K562 (cell line): ENCODE measurements at regions not wholly inside any gene's neighbourhood (a gene's known extent, or its start where the extent isn't known, plus 50 kb on each side); places are given as distances from the start of the nearest gene placed in this dataset.

Experiments used
- NR1H2 ChIP-seq: sonication (generic); formaldehyde crosslinking; IDR thresholded peaks from 2 replicates; pipeline ENCODE4 v1.4.0; 2020; ENCODE audit warnings: mild to moderate bottlenecking, missing genetic modification reagents
- SIN3A ChIP-seq, 2 experiments: fragments of 150-350 bp in 1 of 2; IDR thresholded peaks; 2 replicates each; pipeline ENCODE4 v1.6.1; 2011 to 2016; ENCODE audit warnings: borderline replicate concordance in 2 of 2, low read depth in 2 of 2, low read length in 2 of 2, mild to moderate bottlenecking in 2 of 2, moderate library complexity in 2 of 2; ENCODE audit not compliant: control insufficient read depth in 1 of 2
- SPI1 ChIP-seq: IDR thresholded peaks from 2 replicates; pipeline ENCODE4 v1.6.1; 2011; ENCODE audit warnings: low read depth, low read length, control low read depth, borderline replicate concordance
- WHSC1 ChIP-seq: IDR thresholded peaks from one replicate; pipeline ENCODE4 v1.6.1; 2012; ENCODE audit warnings: low read length, control low read depth, inconsistent platforms
- ZNF23 ChIP-seq: fragments of 250-450 bp; sonication (Bioruptor Pico); IDR thresholded peaks from 2 replicates; pipeline ENCODE4 v1.4.0; 2020; ENCODE audit warnings: mild to moderate bottlenecking
- TF ChIP-seq, protein P1 (sequence below): sonication (generic); formaldehyde crosslinking; IDR thresholded peaks from 2 replicates; pipeline ENCODE4 v1.8.1; 2023; ENCODE audit warnings: mild to moderate bottlenecking, missing genetic modification reagents, moderate library complexity
- TF ChIP-seq, protein P2 (sequence below), 3 experiments: IDR thresholded peaks in 2 of 3; conservative IDR thresholded peaks in 1 of 3; 2 replicates each; pipeline ENCODE4 v1.5.1; 2011 to 2012; ENCODE audit warnings: low read length in 3 of 3, mild to moderate bottlenecking in 3 of 3, control low read depth in 2 of 3, improper control_type of control experiment in 1 of 3, inconsistent platforms in 1 of 3, low read depth in 1 of 3, mixed read lengths in 1 of 3, moderate library complexity in 1 of 3; ENCODE audit not compliant: insufficient read depth in 2 of 3
- TF ChIP-seq, protein P3 (sequence below): sonication (generic); formaldehyde crosslinking; IDR thresholded peaks from 2 replicates; pipeline ENCODE4 v1.5.0; 2020; ENCODE audit warnings: missing genetic modification reagents
- TF ChIP-seq, protein P4 (sequence below): sonication (generic); formaldehyde crosslinking; IDR thresholded peaks from 2 replicates; pipeline ENCODE4 v1.8.1; 2022; ENCODE audit warnings: missing genetic modification reagents

DNA sequence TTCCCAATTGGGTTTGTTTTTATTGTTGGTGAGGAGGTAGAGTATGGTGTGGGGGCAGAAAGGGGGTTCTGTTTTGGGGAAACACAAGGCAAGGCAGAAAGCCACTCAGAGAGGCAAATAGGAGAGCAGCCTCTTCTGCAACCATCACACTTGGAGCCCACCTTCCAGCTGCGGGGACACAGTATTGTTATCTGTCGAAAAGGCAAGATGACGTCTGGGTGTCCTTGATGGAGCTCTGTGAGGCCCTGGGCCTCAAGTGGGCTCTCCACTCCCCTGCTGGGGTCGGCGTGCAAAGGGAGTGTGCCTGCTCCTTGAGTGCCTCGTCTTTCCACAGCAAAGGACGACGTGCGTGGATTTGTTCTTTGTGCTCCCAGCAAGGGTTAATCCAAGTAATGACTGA lies 227.6 kb downstream of the ANAPC1 start:
- TF ChIP-seq NR1H2 = no peak
- TF ChIP-seq, protein P1, sequence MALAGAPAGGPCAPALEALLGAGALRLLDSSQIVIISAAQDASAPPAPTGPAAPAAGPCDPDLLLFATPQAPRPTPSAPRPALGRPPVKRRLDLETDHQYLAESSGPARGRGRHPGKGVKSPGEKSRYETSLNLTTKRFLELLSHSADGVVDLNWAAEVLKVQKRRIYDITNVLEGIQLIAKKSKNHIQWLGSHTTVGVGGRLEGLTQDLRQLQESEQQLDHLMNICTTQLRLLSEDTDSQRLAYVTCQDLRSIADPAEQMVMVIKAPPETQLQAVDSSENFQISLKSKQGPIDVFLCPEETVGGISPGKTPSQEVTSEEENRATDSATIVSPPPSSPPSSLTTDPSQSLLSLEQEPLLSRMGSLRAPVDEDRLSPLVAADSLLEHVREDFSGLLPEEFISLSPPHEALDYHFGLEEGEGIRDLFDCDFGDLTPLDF = no peak
- TF ChIP-seq, protein P2, sequence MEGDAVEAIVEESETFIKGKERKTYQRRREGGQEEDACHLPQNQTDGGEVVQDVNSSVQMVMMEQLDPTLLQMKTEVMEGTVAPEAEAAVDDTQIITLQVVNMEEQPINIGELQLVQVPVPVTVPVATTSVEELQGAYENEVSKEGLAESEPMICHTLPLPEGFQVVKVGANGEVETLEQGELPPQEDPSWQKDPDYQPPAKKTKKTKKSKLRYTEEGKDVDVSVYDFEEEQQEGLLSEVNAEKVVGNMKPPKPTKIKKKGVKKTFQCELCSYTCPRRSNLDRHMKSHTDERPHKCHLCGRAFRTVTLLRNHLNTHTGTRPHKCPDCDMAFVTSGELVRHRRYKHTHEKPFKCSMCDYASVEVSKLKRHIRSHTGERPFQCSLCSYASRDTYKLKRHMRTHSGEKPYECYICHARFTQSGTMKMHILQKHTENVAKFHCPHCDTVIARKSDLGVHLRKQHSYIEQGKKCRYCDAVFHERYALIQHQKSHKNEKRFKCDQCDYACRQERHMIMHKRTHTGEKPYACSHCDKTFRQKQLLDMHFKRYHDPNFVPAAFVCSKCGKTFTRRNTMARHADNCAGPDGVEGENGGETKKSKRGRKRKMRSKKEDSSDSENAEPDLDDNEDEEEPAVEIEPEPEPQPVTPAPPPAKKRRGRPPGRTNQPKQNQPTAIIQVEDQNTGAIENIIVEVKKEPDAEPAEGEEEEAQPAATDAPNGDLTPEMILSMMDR (IDR thresholded peaks at IDR 0.05 in 2 of 3, conservative IDR thresholded peaks at IDR 0.05 in 1 of 3; ENCODE audit: insufficient read depth in 2 of 3, low read depth in 1 of 3, low read length in 3 of 3) = no peak
- no peak for TF ChIP-seq ZNF23 (CRISPR knock-in tag)
- TF ChIP-seq, protein P3, sequence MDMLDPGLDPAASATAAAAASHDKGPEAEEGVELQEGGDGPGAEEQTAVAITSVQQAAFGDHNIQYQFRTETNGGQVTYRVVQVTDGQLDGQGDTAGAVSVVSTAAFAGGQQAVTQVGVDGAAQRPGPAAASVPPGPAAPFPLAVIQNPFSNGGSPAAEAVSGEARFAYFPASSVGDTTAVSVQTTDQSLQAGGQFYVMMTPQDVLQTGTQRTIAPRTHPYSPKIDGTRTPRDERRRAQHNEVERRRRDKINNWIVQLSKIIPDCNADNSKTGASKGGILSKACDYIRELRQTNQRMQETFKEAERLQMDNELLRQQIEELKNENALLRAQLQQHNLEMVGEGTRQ (CRISPR knock-in tag) = no peak
- TF ChIP-seq SPI1 = no peak
- TF ChIP-seq, protein P4, sequence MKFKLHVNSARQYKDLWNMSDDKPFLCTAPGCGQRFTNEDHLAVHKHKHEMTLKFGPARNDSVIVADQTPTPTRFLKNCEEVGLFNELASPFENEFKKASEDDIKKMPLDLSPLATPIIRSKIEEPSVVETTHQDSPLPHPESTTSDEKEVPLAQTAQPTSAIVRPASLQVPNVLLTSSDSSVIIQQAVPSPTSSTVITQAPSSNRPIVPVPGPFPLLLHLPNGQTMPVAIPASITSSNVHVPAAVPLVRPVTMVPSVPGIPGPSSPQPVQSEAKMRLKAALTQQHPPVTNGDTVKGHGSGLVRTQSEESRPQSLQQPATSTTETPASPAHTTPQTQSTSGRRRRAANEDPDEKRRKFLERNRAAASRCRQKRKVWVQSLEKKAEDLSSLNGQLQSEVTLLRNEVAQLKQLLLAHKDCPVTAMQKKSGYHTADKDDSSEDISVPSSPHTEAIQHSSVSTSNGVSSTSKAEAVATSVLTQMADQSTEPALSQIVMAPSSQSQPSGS (CRISPR knock-in tag) = no peak
- no peak for TF ChIP-seq WHSC1
- no peak for TF ChIP-seq SIN3A (IDR thresholded peaks at IDR 0.05; ENCODE audit: borderline replicate concordance in 2 of 2, control insufficient read depth in 1 of 2, low read depth in 2 of 2, low read length in 2 of 2)
